GM19395 (cell line): ENCODE measurements at regions not wholly inside any gene's neighbourhood (a gene's known extent, or its start where the extent isn't known, plus 50 kb on each side); places are given as distances from the start of the nearest gene placed in this dataset.

Source experiments
- ATAC-seq: cut with Tn5 transposase; IDR thresholded peaks from one replicate; pipeline ENCODE4 v1.9.1; 2021; ENCODE audit warnings: mild to moderate bottlenecking, moderate library complexity; ENCODE audit not compliant: unreplicated experiment

GRCh38 chr20:7806831-7807230, 133.4 kb downstream of the HAO1 start:
- no peak for ATAC-seq

GRCh38 chr20:7817286-7817685, 123.0 kb downstream of the HAO1 start:
- ATAC-seq, result no peak

- no peak for ATAC-seq
These were observed 121.8 kb downstream of the HAO1 start for GRCh38 chr20:7818477-7818876.

GRCh38 chr20:7820897-7821296, 119.4 kb downstream of the HAO1 start:
- ATAC-seq, result no peak

GRCh38 chr20:7822772-7823171, 117.5 kb downstream of the HAO1 start:
- ATAC-seq, result no peak

- ATAC-seq, result no peak
These were observed 111.8 kb downstream of the HAO1 start for GRCh38 chr20:7828437-7828836.

- no peak for ATAC-seq
These were observed 111.2 kb downstream of the HAO1 start for GRCh38 chr20:7829031-7829430.

GRCh38 chr20:7829776-7830175, 110.5 kb downstream of the HAO1 start:
- ATAC-seq, result no peak
